ENCODE measurements at regions not wholly inside any gene's neighbourhood (a gene's known extent, or its start where the extent isn't known, plus 50 kb on each side); places are given as distances from the start of the nearest gene placed in this dataset.

DNA sequence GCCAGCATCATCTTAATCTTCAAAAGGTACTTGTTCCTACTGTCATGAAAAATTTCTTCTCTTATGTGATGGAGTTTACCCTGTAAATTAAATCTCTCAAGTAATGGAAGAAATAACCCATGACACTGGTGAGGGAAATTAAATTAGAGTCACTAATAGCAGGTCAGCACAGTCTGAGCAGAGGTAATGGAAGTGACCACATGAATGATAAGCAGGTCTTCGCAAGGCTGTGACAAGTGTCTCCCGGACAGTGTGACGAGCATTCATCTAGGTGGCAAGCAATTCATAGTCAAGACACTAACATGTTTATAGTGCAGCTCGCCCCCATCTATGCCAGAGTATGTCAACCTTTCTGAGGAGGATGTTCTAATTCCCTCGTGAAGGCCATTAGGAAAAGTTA, 249.2 kb downstream of the FRK start:
- TF ChIP-seq, protein P1, sequence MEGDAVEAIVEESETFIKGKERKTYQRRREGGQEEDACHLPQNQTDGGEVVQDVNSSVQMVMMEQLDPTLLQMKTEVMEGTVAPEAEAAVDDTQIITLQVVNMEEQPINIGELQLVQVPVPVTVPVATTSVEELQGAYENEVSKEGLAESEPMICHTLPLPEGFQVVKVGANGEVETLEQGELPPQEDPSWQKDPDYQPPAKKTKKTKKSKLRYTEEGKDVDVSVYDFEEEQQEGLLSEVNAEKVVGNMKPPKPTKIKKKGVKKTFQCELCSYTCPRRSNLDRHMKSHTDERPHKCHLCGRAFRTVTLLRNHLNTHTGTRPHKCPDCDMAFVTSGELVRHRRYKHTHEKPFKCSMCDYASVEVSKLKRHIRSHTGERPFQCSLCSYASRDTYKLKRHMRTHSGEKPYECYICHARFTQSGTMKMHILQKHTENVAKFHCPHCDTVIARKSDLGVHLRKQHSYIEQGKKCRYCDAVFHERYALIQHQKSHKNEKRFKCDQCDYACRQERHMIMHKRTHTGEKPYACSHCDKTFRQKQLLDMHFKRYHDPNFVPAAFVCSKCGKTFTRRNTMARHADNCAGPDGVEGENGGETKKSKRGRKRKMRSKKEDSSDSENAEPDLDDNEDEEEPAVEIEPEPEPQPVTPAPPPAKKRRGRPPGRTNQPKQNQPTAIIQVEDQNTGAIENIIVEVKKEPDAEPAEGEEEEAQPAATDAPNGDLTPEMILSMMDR (IDR thresholded peaks at IDR 0.05; ENCODE audit: low read length, missing control alignments) = no peak
- no peak for DNase-seq (ENCODE audit: low read depth)
- no peak overlapping the region for H3K4me3 ChIP-seq (replicated peaks; ENCODE audit: low read depth, low read length)

DNA sequence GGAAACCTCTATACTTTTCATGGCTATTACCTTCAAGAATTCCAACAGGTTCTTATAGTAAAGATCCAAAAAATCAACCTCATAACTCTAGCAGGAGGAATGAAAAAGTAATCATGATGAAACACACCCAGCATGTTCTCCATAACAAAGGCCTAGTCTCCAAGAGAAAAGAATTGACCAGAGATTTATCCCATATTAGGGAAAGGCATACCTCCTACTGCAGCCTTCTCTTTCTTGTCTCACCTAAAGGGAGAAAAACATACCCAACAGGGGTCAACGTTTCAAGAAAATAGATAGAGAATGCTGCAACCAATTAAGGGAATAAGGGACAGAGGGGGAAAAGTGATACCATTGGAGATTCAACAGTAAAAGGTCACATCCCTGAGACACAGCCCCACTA, 262.5 kb downstream of the FRK start:
- TF ChIP-seq, protein P1 (IDR thresholded peaks at IDR 0.05; ENCODE audit: low read length, missing control alignments) = no peak
- no peak for DNase-seq (ENCODE audit: low read depth)
- no peak overlapping the region for H3K4me3 ChIP-seq (replicated peaks; ENCODE audit: low read depth, low read length)

DNA sequence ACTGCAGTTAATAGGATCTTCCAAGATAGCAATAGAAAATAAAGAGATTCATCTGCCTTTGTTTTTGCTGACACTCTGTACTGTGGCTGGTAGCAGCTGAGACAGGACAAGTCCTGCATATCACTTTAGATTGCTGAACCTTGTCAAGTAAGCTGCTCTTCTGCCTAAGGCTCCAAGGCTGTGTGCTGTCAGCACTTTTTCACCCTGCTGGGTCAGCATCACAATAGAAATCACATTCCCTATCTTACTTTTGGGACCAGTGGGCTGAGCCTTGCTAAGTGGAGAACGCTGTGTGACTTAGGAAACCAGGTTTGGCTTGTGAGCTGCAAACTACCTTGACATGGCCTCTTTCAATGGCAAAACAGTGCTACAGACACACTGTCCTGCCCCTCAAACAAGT, 263.9 kb downstream of the FRK start:
- no peak for DNase-seq (ENCODE audit: low read depth)
- no peak overlapping the region for H3K4me3 ChIP-seq (replicated peaks; ENCODE audit: low read depth, low read length)
- TF ChIP-seq, protein P1 (IDR thresholded peaks at IDR 0.05; ENCODE audit: low read length, missing control alignments) = no peak

DNA sequence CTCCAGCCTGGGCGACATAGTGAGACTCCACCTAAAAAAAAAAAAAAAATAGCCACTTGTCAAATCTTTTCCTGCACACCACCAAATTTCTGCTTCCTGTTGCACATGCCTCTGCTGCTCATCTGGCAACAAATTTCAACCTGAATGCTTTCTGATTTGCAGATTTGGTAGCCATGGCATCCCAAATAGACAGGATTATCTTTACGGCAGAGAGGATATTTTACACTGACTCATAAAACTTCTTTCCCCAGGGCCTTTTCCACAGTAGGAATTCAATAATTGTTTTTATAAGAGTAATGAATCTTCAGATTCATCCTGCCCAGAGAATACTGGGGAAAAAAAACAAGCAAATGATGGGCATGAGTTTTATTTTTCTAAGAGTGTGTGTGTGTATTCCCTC, 264.6 kb downstream of the FRK start:
- H3K4me3 ChIP-seq (replicated peaks; ENCODE audit: low read depth, low read length) = no peak overlapping the region
- TF ChIP-seq, protein P1 (IDR thresholded peaks at IDR 0.05; ENCODE audit: low read length, missing control alignments) = no peak

DNA sequence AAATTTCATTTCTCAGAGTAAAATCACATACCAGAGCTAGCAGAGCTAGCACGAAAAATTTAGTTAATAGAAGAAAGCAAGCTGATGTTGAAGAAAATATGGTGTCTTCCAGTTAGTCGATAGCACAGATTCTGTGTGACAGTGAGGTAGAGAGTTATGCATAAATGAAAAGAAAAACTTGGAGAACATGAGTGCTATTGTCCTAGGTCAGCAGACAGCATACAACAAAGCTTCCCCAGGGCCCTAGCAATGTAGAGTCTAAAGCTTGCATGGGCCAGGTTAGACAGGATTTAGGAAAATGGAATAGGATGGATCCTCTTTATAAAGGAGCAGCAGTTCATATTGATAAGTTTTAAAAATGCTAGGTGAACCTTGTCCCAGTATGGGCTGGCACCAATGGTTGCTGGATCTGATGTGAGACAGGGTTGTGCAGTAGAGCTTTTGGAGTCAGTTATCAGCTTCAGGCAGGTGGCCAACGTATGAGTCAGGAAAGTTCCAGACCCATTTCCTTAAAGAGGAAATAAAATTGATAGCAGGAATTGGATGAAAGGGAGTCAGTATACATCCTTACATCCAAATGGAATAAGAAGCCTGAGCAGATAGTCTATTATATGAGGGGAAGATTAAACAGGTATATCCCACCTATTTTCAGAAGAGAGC, 277.2 kb downstream of the FRK start:
- TF ChIP-seq, protein P1 (IDR thresholded peaks at IDR 0.05; ENCODE audit: low read length, missing control alignments) = no peak
- DNase-seq (ENCODE audit: low read depth) = peak; percentile 8
- no peak overlapping the region for H3K4me3 ChIP-seq (replicated peaks; ENCODE audit: low read depth, low read length)

More for the DNA sequence above, 264.6 kb downstream of the FRK start:
- DNase-seq (ENCODE audit: low read depth) = no peak

DNA sequence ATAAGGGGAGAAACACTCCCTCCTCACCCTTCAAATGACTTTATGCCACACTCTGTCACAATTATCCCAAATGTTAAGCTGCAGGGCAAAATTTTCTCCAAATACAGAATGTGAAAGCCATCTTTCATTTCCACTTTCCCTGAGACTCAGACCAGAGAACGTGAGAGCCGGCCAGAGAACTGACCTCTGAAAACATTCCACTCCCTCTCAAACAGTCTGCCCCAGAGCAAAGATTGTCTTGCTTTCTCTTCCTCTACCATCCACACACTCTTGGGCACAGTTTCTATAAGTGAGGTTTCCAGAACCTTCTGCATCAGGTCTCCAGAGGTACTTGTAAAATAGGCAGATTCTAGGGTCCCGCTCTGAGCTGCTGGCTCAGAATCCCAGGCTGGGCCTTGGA, 278.1 kb downstream of the FRK start:
- no peak for DNase-seq (ENCODE audit: low read depth)
- TF ChIP-seq, protein P1 (IDR thresholded peaks at IDR 0.05; ENCODE audit: low read length, missing control alignments) = no peak
- no peak overlapping the region for H3K4me3 ChIP-seq (replicated peaks; ENCODE audit: low read depth, low read length)

DNA sequence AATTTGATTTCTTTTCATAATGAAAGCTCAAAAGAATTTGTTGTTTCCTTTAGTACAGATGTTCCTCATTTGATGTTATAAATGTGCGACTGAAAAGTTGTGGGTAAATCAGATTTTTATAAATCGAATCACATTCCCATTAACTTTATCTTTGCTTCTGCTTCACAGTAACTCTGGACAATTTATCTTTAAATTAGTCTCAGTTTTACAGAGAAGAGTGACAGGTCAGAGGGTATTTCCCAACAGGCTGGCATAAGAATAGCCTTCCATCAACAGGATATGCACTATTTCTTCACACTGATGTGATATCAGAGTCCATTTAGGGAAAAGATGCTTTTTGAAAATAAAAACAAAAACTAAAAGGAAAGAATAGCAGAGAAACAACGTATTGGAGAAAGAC, 286.9 kb downstream of the FRK start:
- DNase-seq (ENCODE audit: low read depth) = no peak
- no peak overlapping the region for H3K4me3 ChIP-seq (replicated peaks; ENCODE audit: low read depth, low read length)
- TF ChIP-seq, protein P1 (IDR thresholded peaks at IDR 0.05; ENCODE audit: low read length, missing control alignments) = no peak
